Stimulated activated CD4-positive, alpha-beta T cell treated with anti-CD3 and anti-CD28 coated beads, TNF-alpha, amount 100 ng/mL, for 48 hours (primary cell): ENCODE measurements at regions not wholly inside any gene's neighbourhood (a gene's known extent, or its start where the extent isn't known, plus 50 kb on each side); places are given as distances from the start of the nearest gene placed in this dataset.
"Not testable (repeated sequence)": the region's sequence is repeated elsewhere in the genome, so short reads cannot be mapped to it uniquely, and the experiment has no call there.

ENCODE experiments used
- DNase-seq, 3 donors: peaks; one replicate each; pipeline ENCODE4 v3.0.0-alpha.2; 2020; ENCODE audit warnings: low read depth in 3 of 3

DNA sequence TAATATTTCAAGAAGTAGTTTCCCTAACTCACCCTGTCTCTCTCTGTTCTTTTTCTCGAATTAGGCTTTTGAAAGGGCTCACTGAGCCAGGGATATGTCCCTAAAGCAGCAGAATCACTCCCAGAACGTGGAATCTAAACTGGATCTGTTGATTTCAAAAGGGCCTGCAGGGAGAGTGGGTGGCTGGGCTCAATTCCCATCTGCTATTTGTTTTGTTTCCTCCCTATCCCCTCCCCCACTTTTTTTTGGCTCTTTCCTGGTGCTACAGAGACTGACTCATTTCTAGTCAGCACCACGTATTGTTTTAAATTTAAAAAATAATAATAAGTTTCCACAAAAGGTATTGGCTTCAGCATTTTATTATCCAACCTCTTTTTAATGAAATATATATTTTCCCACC lies 961.5 kb downstream of the FAM181B start:
- no peak for DNase-seq

DNA sequence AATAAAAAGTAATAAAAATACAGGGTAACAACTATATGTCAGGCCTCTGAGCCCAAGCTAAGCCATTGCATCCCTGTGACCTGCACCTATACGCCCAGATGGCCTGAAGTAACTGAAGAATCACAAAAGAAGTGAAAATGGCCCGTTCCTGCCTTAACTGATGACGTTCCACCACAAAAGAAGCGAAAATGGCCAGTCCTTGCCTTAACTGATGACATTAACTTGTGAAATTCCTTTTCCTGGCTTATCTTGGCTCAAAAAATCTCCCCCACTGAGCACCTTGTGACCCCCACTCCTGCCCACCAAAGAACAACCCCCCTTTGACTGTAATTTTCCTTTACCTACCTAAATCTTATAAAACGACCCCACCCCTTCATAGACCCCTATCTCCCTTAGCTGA lies 963.8 kb downstream of the FAM181B start:
- DNase-seq: not testable (repeated sequence)

DNA sequence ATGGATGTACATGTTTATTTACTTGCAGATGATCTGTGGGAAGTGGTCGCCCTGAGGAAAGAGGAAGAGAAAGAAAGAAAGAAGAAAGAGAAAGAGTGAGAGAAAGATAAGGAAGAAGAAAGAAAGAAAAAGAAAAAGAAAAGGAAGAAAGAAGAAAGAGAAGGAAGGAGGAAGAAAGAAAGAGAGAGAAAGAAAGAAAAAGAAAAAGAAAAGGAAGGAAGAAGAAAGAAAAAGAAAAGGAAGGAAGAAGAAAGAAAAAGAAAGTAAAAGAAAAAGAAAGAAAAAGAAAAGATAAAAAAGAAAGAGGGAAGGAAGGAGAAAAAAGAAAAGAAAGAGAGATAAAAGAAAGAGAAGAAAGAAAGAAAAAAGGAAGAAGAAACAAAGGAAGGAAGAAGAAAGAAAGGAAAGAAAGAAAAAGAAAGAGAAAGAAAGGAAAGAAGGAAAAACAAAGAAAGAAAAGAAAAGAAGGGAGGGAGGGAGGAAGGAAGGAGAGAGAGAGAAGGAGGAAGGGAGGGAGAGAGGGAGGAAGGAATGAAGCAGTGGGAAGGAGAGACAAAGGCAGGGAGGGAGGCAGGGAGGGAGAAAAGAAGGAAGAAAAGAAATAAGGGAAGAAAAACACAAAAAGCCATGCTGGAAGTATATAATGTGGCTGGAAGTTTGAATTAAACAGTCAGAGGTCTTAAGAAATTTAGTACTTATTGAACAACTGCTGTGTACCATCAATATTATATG lies 976.6 kb downstream of the FAM181B start:
- DNase-seq: no peak

DNA sequence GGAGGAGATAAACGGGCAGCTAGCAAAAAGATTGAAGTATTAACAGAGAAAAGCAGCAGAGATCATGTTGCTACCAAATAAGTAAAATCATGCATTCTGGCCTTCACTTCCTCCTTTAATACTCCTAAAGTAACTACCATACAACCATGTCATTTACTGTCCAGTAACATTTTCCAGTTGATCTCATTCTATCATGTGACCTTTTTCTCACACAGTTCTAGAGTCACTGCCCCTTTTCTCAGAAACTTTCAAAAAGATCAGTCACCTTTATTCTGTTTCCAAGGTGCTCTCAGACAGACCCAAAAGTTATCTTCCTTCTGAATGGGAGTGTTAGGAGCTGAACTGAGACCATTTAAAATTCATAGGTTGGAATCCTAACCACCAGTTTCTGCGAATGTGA lies 984.4 kb downstream of the FAM181B start:
- no peak for DNase-seq

DNA sequence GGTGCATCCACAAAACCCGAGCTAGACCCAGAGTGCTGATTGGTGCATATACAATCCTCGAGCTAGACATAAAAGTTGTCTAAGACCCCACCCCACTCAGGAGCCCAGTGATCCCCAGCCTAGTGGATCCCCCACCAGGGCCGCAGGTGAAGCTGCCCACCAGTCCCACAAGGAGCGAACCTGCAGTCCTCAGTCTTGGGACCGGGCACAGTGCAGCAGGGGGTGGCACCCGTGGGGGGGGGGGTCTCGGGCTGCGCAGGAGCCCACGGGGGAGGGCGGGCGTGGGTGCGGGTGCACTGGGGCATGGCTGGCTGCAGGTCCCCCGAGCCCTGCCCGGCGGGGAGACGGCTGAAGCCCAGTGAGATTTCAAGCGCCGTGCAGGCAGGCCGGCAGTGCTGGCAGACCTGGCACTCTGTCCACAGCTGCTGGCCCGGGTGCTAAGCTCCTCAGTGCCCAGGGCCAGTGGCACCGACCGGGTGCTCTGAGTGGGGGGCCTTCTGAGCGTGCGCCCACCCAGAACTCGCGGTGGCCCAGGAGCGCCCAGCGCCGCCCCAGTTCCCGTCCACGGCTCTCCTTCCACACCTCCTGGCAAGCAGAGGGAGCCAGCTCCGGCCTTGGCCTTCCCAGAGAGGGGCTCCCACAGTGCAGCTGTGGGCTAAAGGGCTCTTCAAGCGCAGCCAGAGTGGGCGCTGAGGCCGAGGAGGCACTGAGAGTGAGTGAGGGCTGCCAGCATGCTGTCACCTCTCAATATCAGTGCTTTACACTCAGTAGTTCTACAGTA lies 989.1 kb downstream of the FAM181B start:
- no peak for DNase-seq

DNA sequence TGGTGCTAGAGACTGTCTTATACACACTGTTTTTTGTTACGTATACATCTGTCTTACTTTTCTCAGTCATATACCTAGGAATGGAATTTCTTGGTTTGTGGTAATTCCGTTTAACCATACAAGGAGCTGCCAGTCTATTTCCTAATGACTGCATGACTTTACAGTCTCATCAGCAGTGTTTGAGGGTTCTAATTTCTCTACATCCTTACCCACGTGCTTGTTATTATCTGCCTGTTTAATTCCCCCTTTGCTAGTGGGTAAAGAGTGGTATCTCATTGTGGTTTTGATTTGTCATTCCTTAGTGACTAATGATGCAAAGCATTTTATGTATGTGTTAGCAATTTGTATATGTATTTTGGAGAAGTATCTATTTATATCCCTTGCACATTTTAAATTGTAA lies 1008.0 kb downstream of the FAM181B start:
- no peak for DNase-seq

DNA sequence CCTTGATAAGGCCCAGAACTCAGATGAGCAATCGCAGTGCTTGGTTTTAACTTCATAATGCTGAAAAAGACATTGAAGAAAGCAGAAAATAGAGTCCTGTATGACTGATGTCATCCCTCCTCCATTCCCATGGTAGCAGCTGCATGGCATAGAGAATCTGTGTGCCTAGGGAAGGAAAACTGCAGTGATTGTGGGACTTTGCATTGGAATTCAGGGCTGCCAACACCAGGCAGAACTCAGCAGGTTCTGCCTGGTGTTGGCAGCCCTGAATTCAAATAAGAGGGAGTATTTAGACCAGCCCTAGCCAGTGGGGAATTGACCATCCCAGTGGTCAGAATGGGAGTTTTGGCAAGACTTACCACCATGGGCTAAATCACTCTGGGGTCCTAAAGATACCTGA lies 1016.0 kb downstream of the FAM181B start:
- no peak for DNase-seq

DNA sequence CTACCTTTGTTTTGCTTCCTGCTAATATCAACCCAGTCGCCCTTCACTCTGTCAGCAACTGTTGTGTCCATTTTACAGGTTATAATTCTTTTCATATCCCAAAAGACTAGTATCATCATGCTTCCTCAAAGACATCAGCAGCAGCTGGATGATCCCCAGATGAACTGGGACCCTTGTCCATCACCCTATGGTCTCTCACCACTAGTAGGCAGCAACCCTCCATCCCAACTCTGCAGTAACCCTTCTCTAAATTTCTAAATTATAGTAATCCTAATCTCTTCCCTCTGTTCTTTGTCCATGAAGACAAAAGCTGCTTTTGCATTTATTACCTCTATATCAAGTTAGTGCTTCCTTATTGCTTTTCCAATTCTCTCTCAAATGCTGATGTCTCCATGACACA lies 1025.8 kb downstream of the FAM181B start:
- no peak for DNase-seq

DNA sequence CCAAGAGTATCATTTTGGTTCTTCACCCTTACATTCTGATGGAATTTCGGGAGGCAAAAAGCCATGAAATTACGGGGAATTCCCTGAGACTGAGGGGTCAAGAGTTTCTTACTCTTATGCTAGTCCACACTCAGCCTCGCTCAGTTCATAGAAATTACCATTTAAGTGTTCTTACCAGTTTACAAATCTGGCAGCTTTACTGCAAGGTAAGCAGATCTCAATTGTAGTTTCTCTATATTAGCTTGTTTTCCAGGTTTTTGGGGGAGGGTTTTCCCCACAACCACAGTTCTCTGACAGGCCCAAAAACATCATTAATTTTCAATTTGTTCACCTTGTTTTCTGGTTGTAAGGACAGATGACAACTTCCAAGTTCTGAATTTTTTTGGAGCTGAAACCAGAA lies 1028.4 kb downstream of the FAM181B start:
- no peak for DNase-seq

DNA sequence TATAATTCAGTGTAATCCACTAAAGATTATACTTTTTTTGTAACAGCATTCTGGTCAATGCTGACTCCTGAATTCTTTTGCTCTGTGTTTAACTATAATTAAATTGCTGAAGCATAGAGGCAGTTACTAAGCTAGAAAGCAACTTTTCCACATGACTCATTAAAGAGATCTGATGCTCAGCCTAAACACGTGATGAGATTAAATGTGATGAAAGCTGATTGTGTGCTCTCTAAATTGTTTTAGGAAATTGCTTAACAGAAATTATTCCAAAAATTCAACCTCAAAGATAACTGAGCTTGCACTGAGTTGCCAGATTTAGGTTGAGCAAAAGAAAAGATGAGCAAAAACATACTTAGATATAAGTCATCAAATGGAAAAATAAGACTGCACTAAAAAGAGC lies 1033.6 kb downstream of the FAM181B start:
- DNase-seq: no peak

DNA sequence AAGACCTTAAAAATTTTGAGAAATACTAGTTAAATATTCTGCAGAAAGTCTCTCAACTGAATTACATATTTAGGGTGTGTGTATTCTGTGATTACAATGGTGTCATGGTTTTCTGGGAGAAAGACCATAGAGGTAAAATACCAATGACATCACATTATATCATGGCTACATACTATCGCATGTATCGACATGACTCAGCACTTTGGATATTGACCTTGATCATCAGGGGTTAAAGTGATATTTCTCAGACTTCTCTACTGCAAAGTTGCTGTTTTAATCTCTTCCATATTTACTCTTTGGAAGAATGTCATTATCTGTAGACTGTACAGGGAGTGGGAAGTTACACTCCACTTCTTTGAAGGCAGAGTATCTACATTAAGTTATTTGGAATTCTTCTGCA lies 1046.6 kb downstream of the FAM181B start:
- DNase-seq: no peak

DNA sequence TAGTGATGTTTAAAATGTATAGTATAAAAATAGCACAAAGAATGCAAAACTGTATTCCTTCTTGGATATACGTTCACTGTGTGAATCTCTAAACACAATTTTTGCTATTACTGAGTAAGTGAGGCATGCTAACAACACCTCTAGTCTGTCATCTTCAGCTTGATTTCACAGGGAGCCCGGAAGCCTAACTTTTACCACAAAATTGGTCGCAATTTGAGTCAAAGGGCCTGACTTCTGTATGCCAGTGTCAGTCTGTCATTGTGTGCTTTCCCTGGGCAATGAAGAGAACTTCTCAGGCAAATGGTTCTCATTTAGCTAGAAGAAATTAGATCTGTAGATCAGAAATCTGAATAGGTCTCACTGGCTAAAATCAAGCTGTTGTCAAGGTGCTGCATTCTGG lies 1059.5 kb downstream of the FAM181B start:
- DNase-seq: no peak

DNA sequence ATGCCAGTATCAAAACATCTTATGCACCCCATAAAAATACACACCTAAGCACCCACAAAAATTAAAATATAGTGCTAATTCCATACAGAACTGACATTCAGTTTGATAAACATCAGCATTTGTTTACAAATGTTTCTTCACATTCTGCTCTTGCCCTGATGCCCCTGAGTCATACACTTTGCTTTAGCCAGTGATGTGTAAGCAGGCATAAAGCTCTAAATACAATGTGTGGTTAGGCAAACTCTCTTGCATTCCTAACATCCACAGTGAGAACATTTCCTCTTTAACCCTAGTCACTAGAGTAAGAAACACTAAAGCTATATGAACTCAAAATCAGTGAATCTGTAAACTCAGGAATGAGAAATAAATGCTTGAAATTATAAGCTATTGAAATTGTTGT lies 1060.7 kb downstream of the FAM181B start:
- DNase-seq: no peak

DNA sequence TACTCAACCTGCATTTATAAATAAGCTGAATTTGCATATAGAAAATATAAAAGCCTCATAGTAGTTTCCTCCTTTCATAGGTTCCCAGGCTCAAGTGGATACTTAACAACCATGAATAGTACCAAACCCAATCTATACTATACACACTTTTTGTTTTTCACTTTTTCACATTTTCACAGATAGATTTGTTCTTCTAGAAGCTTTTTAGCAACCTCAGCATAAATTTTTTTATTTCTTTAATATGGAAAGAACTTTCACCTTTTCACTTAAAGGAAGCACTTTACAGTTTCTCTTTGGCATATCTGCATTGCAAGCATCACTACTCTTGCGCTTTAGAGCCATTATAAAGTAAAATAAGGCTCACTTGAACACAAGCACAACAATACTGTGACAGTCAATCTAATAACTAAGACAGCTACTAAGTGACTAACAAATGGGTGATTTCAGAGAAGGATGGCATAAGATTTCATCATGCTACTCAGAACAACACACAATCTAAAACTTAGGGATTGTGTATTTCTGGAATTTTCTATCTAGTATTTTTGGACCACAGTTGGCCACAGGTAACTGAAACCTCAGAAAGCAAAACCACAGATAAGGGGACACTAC lies 1063.6 kb downstream of the FAM181B start:
- no peak for DNase-seq

DNA sequence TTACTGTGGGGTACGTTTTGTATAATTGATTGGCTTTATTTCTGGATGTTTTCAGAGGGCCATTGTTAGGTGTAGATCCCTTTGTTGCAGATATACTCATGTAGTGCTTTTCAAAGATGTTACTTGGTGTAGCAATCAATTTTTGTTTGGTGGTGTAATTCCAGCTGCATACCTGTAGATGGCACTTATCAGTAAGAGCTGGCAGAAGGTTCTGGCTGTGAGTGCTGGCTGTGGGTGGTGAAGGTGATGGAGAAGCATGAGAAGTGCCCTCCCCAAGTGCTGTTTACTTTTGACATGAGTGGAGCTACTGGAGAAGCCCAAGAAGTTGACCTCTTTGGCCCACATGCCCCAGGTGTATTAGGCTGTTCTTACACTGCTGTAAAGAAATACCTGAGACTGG lies 1074.9 kb downstream of the FAM181B start:
- no peak for DNase-seq

DNA sequence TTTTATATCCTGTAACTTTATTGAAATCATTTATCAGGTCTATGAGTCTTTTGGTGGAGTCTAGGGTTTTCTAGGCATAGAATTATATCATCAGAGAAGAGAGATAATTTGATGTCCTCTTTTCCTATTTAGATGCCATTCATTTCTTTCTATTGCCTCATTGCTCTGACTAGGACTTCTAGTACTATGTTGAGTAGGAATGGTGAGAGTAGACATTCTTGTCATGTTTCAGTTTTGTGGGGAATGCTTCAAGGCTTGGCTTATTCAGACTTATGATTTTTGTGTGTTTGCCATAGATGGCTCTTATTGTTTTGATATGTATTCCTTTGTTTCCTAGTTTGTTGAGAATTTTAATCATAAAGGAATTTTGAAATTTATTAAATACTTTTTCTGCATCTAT lies 1078.3 kb downstream of the FAM181B start:
- no peak for DNase-seq

DNA sequence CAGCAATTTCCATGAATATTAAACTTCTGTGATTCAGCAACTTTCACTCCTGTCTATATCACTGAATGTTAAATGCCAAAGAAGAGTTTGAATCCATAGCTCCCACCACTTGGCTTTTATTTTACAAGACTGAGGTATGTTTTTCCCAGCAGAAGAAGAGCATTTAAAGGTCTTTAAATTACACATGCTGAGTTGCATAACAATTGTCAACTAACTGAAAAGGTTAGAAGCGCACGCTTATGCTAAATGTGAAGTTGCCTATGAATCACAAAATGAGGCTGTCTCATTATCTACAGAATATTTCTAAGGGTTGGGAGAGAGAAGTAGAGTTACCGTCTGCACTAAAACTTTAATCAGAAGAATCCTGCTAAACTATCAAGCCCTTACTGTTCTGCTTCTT lies 1086.3 kb downstream of the FAM181B start:
- no peak for DNase-seq

DNA sequence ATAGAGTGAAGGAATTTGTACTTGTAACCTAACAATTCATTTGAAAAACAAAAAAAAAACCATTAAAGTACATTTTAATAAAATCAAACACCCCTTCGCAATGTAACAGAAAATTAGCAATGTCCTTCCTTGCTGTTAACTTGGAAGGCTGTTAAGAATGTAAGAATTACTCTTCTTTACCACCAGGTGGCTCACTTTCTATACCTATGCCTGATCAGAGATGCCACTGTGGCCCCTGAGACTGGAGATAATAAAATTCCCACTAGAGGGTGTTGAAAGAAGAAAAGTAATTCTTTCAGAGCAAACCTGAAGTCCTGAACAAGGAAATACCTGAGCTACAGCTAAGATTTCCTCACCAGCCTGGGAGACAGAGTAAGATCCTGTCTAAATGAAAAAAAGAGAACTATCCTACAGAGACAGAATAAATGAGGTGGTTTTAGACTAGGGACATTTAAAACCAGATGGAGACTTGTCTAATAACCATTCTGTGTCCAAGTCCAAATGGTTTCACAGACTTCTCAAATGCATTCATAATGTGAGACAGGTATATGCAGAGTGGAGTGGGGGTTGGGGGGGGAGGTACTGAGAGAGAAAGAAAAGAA lies 1089.3 kb downstream of the FAM181B start:
- no peak for DNase-seq

DNA sequence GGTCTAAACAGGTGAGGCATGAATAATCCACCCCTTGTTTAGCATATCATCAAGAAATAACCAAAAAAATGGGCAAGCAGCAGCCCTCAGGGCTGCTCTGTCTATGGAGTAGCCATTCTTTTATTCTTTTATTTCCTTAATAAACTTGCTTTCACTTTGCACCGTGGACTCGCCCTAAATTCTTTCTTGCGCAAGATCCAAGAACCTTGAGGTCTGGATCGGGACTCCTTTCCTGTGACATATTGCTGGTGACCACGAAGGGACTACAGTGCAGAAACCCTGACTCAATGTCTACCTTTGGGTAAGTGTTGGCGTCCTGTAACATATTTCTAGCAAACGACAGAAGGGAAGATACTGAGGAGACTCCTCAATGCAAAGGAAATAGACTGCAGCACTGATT lies 1099.2 kb downstream of the FAM181B start:
- no peak for DNase-seq

DNA sequence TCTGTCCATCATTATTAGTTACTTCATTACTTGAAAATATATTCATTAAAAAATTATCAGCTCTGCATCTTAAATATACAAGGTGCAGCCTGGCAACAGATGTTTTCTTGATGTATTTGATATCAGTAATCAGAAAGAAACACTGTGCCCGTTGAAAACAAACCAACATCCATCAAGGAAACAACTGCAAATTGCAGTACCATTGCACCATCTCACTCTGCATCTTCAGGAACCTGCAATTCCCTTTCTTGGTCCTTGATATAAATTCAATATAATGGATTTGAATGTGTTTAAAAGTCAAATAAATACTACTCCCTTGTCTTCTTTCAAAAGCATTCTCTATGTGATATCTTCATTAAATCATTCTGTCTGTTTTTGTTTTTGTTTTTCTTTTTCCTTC lies 1131.2 kb downstream of the FAM181B start:
- no peak for DNase-seq

DNA sequence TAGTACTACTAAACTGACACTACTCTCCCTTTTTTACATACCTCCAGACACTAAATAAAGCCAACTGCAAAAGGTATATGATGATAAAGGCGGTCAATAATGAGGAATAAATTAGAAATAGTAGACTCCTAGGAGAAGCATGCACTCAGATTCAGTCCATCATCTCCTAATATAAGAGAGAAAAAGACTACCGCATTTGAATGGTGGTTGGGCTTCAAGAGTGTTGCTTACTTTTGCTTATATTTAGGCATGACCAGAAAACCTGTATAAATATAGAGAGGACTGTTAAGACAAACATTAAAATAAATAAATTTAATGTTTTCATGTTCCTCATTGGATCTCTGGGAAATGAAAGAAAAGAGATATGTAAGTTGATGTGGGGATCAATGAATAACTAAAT lies 1137.0 kb downstream of the FAM181B start:
- DNase-seq: no peak

DNA sequence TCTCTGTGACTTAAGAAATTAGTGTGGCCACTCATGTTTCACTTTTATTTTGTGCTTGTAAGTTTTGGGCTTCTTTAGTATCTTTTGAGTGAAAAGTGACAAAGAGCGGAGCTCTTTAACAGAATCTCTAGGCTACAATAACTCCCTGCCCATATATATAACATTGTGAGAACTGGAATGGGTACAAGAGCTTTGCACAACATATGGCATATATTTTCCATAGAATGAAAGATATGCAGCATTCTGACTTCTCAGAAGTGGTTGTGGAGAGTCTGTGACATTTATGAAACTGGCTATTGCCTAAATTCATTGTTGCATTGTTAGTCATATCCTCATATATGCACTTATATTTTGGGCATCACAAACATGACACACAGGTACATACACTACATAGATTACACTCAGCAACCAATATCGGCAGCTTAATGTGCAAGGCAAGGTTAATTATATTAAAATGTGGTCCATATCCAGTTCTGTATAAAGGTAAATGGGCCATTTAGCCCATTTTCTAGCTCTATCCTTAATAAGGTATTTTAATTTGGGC lies 1148.2 kb downstream of the FAM181B start:
- no peak for DNase-seq
